Mucosa of gallbladder (tissue), 1 donor: ENCODE measurements at regions not wholly inside any gene's neighbourhood (a gene's known extent, or its start where the extent isn't known, plus 50 kb on each side); places are given as distances from the start of the nearest gene placed in this dataset.
A peak's percentile ranks its signal among the peaks of the same experiment; 100 is the strongest.

Experiments used
- DNase-seq: peaks from one replicate; pipeline ENCODE4 v3.0.0-alpha.2; 2020; ENCODE audit warnings: low spot score
- donor health status: DM: no; HTN: no; CAD: no.

DNA sequence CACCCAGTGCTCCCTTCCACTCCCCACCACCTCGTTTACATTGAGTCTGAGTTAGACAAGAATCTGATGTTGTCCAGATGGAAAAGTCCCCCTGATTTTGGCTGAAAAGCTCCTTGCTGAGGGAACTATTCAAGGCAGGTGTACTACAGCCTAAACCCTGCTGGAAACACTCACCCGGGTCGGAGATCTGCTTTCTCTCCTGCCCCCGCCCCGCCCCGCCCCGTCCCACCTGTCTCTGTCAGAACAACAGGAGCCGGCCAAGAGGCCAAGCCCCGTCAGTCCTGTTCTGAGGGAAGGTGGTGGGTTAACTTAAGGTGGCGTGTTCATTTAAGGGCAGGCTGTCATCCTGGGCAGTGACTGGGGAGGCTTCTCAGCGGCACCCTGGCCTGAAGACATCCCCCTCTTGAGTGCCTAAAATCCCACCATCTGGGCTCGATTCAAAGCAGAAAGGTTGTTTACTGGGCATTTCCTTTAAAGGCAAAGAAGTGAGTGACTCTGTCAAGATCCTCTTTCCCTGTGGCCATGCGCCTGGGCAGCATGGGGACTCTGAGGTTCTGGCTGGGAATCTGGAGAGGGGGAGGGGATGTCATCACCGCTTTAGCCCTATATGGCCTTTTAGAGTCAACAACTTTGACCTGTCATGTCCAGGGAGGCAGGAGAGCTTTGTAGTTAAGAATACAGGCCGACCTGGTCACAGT is 71.1 kb upstream of the NEURL1B start:
- DNase-seq, result no peak

DNA sequence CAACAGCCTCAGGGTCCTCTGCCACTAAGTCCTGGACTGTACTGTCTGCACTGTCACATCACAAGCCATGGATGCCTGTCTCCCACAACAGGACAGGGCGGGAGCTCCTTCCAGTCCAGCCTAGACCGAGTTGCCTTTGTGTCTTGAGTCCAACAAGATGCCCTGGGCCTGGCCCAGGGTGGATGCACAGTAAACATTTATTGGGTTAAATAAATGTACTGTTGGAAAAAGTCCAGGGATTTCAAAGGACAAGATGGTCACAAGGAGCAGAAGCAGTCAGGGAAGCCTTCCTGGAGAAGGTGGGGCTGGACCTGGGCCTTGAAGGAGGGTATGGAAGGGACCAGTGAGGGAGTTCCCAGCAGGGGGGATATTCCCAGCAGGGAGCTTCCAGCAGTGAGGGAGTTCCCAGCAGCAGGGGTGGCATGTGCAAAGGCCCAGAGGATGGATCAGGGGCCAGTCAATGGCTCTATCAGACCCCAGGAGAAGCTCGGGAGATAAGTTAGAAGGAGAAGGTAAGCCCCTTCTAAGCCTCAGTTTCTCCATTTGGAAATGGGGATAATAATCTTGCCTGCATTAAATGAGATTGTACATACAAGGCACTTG is 72.7 kb upstream of the NEURL1B start:
- DNase-seq, result no peak

DNA sequence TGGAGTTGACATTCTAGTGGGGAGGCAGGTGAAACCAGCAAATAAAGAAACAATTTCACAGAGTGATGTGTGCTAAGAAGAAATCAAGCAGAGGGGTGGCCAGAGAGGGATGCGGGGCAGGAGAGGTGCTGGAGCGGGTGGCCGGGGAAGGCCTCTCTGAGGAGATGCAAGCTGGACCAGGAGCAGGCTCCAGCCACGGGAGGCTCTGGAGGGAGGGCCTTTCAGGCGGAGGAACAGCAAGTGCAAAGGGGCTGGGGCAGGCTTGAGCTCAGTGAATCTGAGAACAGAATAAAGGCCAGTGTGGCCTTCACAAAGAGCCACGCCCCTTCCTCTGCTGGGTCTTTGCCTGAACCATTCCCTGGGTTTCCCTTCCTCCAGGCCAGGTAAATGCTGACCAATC is 73.2 kb upstream of the NEURL1B start:
- no peak for DNase-seq

DNA sequence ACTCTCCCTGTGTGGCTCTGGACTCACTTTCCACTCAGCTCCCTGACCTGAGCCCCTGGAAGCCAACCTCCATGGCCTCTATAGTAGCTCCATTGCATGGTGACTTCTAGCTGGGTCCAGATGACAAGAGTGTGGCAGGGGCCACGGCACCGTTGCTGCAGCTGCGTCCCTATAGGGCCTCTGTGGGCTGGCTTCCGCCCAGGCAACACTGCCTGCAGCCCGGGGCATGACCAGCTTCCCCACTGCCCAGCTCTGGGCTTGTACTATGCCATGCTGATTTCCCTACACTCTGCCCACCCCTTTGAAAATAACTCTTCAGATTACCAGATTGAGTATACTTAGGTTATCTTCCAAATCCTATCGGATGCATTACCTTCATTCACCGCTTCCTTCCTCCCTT is 73.8 kb upstream of the NEURL1B start:
- DNase-seq, result no peak

DNA sequence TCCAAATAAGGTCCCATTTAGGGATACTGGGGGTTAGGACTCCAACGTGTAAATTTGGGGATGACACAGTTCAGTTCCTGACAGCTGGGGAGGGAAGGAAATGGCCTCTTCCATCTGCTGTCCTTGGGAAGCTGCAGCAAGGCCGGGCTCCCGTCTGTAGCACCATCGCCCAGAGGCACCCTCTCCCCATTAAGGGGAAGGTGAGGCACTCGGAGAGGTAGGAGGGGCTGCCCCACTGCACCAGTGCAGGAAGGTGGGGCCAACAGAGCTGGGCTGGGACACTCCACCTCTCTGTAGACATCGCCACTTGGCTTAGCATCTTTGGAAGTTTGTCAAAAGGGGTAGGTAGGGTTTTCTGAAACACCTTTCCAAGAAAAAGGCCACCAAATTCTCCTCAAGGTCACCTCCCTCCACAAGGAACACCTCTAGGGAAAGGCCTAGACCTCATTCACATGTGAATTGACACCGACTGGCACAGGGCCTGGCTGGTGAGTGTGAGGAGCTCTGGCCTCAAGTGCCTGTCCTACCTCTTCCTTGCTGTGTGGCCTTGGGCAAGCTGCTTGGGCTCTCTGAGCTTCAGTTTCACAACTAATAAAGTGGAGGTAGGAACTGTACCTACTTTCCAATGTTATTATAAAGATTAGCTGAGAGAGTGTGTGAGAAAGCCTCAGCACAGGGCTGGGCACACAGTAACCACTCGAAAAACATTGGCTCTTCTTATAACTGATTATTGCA is 75.0 kb upstream of the NEURL1B start:
- DNase-seq, result no peak

DNA sequence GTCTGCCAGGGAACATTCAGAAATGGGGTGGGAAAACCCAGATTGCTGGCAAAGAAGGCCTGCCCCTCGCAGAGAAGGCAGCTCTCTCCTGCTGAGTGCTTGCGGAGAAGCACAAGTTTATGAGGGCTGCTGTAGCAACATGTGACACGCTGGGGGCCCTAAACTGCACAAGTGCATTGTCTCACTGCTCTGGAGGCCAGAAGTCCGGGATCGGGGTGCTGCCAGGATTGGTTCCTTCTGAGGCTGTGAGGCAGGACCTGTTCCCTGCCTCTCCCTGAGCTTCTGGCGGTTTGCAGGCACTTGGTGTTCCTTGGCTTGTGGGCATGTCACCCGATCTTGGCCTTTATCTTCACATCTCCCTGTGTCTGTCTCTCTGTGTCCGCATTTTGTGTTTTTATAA is 75.6 kb upstream of the NEURL1B start:
- DNase-seq, result no peak

DNA sequence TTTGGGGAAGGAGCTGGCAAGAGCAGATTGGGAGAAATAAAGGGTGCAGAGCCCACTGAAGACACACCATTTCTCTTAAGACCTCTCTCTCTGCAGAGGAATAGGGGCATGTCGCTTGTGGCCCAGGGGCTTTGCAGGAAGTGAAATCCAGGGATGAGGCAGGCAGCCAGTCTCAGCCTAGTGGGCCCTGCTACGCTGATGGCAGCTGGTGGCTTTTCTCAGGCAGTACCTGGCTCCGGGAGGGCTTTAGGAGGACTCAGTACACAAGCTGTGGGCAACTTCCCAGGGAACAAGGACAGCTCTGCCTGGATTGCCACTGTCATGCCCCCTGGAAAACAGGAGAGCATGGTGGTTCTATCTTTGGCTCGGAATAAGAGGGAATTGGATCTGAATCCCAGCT is 76.2 kb upstream of the NEURL1B start:
- DNase-seq, result no peak

DNA sequence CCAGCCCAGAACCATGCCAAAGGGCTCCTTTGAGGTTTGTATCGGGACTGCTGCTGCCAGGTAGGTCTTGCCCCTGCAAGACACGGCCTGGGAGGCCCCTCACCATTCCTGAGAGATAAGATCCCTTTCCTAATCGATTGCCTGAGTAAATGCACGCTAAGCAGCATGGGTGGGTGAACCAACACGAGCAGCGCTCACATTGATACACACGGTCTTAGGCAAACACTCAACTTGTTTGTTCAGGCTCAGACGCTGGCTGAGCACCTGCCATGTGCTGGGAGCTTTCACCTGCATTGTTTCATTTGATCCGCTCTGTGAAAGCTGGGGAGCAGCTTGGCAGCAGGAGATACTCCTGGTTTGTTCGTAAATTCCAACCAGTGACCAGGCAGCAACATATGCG is 76.9 kb upstream of the NEURL1B start:
- DNase-seq, result peak; percentile 85

DNA sequence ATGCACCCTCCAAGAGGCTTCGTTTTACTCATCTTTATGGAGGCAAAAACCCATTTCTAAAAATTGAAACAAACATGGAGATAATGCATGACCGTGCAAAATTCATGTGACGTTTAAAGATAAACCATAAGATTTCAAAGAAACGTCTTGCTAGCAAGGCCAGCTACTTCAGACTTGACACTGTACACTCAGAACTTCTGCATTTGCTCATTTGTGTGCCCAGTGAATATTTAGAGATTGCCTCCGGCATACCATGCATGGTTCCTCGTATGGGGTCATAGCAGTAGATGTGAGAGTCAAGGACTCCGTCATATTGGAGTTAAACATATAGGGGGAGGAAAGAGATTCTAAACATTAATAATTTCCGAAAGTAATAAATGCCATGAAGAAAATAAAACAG is 78.6 kb upstream of the NEURL1B start:
- no peak for DNase-seq

DNA sequence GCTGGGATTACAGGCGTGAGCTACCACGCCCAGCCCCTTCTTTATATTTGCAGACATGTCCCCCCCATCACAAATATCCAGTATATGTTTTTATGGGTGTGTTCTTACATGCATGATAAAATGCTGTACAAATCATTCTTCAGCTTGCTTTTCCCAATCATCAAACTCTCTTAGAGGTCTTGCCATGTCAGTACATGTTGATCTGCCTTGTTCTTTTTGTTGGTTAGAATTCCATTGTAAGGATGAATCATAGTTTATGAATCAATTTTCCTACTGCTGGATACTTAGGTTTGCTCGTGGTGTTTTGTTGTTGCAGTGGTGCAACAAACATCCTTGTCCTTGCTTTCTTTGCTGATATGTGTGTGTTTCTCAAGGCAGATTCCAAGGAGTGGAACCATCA is 79.9 kb upstream of the NEURL1B start:
- no peak for DNase-seq

DNA sequence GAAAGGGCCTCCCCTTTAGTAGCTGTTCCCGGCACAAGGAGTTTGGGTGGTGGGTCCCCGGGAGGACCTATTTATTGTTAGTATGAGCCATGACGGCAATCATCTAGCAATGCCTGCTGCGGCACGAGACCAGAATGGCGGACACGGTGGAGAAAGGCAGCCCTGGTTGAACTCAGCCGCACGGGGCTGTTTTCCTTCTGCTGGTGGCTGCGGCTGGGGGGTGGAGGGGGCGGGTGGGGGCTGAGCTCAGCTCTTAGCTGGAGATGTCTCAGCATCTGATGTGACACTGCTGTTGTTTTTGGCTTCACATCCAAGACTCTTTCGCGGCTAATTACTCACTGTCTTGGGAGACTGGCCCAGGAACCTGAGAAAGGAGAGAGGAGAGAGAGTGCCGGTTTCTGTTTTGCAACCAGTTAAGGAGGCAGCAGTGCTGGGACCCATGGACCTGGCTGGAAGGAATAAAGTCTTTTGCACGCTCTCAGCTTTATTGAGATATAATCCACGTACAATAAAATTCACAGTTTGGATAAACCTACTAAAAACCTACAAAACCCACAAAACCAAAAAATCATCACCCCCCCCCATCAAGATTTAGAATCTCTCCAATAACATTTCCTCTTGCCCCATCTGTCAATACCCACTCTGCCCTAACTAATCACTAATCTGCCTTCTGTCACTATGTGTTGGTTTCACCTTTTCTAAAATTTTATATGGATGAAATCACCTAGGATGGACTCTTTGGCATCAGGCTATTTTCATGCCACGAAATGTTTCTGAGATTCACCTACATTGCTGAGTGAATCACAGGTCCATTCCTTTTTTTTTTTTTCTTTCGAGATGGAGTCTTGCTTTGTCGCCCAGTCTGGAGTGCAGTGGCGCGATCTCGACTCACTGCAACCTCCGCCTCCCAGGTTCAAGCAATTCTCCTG is 81.8 kb upstream of the NEURL1B start:
- peak; percentile 72 for DNase-seq

DNA sequence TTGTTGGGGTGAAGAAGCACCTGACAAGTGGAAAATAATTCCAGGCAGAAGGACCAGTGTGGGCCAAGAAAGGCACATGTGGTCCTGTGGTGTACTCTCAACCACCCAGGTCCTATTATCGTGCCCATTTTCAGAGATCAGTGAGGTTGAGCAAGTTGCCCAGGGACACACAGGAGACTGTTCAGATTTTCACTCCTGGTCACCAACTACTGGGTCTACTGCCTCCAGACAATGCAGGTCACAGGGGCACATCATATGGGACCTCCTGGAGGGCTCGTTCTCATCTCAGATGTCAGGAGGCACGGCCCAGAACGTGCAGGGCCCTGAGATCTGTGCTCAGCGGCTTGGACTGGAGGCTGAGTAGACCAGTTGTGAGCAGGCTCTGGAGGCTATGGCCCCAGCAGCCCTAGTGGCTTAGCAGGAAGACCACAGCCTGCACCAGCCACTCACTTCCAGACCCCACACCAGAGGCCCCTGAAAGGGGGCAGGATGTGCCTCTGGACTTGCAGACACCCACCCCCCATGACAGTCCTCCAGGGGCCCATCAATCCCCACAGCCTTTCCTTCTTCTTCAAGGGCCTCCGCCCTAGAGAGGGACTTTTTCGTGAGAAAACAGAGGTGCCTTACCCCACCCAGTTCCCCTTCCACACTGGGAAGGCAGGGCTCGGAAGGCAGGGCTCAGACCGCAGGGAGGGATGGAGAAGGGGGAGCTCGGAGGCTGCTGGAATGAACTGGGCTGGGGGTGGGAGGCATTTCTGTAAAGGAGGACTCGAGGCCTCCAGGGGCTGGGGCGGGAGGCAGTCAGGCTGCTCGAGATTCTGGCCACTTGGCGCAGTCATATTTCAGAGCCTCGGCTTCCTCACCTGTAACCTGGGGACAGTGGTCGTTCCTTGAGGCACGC is 82.7 kb upstream of the NEURL1B start:
- DNase-seq, result no peak

DNA sequence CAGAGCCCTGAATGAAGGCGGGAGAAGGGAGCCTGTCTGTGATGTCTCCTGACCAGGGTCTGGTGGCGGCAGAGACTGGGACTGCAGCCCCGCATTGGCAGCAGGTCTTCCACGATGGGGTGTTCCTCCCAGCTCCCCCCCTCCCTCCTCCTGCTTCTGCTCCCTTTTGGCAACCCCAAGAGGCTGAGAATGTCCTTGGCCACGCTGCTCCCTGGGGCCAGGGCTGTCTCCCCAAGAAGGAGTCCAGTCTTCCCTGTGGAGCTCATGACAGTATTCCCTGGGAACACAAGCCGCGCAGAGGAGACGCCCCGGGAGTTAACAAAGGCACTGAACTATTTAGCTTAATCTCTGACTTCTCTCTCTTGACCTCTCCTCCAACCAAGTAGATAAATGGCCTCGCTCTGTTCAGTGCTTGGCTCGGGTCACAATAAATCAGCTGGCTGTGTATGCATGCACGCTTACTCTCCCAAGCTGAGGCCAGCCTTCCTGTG is 84.0 kb upstream of the NEURL1B start:
- peak; percentile 46 for DNase-seq

DNA sequence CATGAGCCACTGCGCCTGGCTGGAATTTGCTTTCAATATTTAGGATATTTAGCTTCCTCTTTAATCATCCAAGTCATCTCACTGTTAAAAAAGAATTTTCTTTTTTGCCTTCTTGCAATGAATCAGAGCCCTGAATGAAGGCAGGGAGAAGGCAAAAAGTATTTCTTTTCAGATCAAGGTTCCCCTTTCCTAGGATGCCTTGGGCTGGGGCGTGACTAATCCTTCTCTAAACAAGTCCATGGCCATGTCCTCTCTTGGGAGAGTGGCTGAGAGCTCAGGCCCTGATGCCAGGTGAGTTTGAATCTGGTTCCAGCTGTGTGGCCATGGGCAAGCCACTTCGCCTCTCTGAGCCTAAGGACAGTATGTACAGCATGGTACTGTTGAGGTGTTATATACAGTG is 84.8 kb upstream of the NEURL1B start:
- DNase-seq, result no peak

DNA sequence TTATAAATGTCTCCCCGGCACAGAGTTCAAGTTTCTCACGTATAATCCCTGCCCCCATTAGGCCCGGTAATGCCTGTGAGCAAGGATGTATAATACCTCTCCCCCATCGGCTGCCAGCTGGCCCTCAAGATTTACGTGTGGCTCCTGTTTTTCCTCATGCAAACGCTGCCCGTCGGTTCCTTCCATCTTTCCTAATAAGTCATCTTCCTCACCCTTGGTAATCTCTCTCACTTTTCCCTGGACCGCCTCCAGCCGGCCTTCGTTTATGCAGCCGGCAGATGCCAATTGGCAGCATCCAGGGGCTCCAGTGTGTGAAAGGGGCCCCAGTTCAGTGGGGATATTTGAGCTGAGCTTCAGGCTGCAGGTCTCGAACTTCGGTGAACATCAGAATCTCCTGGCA is 86.5 kb upstream of the NEURL1B start:
- DNase-seq, result no peak

DNA sequence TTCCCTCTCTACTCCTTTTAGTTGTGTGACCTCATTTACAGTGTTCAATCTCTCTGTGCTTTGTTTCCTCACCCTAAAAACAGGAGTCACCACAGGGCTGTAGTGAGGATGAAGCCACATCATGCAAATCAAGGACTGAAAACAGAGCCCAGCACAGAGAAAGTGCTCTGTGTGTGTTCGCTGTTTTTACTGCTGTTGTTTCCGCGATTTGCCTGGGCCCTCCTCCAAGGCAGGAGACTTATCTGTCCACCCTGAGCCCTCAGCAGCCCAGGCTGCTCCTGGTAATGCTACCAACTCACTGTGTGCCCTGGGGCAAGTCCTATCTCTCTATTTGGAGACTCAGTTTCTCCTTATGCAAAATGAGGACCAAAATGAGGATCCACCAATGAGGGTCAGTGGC is 87.2 kb upstream of the NEURL1B start:
- DNase-seq, result no peak

DNA sequence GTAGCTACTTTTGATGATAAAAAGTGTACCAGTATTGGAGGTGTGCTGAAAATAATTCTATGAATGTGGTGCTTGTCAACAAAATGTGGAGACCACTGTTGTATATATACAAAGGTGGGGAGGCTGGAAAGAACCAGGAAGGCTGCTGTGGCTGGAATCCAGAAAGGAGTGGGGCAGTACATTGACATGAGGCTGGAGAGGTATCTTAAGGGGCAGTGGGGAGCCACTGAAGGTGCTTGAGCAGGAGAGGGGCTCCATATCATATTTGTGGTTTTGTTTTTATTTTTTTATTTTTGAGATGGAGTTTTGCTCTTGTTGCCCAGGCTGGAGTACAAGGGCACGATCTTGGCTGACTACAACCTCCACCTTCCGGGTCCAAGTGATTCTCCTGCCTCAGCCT is 87.9 kb upstream of the NEURL1B start:
- no peak for DNase-seq

DNA sequence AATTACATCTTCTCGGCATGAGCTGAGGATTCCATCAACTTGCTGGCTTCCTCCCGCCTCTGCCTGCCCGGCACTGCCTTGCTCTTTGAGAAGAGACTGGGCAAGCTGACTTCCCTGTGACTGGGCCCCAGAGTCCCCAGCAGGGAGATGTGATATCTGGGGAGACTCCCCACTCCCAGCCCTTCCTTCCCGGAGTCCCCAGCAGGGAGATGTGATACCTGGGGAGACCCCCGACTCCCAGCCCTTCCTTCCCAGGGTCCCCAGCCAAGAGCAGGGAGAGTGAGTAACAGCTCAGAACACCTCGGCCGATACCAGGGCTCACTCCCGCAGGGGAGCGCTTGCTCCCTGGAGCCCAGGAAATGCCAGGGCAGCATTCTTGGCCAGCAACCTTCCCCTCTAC is 90.1 kb upstream of the NEURL1B start:
- DNase-seq, result no peak

DNA sequence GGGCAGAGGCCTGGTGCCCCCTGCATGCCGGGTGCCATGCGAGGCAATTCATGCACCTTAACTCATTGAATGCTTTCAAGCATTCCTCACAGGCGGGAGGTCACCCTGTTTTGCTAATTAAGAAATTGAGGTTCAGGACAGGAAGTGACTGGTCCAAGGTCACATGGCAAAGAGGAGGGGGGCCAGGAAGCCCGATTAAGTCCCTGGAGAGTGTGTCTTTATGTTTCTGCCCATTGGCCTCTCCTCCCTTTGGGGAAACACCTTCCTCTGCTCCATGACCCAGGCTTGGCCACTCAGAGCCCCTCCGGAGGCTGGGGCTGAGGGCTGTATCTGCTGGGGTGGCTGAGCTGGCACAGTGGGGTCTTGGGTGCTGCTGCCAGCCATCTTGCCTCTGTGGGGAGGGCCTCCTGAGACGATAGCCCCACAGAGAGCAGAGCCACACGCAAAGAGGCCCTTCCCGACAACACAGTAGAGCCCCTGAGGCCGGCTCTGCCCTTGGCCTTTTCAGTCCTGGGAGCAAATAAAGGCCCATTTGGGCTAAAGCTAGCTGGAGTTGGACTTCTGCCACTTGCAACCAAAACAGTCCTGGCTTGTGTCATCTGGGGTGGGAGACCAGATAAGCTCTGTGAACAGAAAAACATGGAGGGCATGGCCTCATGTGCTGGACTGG is 90.8 kb upstream of the NEURL1B start:
- no peak for DNase-seq

DNA sequence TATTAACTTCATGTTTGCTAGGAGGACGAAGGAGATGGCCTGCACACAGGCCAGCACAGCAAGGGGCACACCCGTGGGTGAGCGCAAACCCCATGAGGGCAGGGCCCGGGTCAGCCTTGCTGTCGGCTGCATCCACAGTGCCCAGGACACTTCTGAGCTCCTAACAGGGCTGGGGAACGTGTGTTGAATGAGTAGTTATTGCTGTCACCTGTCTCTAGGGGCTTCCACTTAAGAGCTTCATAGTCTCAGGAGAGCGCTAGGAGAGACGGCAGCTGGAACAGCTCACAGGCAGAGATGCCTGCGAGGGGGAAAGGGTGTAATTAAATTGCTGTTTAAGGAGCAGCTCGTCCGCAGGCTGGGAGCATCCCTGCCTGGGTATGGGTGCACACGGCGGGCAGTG is 91.4 kb upstream of the NEURL1B start:
- DNase-seq, result no peak
